GM13977 (cell line): ENCODE measurements at regions not wholly inside any gene's neighbourhood (a gene's known extent, or its start where the extent isn't known, plus 50 kb on each side); places are given as distances from the start of the nearest gene placed in this dataset.

Experiments
- DNase-seq: peaks from one replicate; pipeline ENCODE4 v3.0.0; 2012; ENCODE audit warnings: low spot score
- CTCF ChIP-seq: IDR thresholded peaks from 2 replicates; pipeline ENCODE4 v1.5.1; 2012; ENCODE audit warnings: mild to moderate bottlenecking, control low read depth; ENCODE audit not compliant: insufficient read depth; ENCODE audit errors: extremely low read depth, missing control alignments
- in situ Hi-C: fragments of 300-500 bp; cut with MboI; formaldehyde crosslinking; loops from one replicate; pipeline ENCODE4 v1.12.0; 2022; ENCODE audit warnings: low sequenced_read_pairs, low pct_unique_long_range_greater_than_20kb, mixed read lengths, inconsistent platforms; ENCODE audit not compliant: unreplicated experiment

GRCh38 chr4:128513664-128514484, 226.3 kb upstream of the PGRMC2 start:
- no peak for DNase-seq
- no peak for TF ChIP-seq CTCF
- in situ Hi-C loops = no loop called here

GRCh38 chr4:128512767-128513322, 225.2 kb upstream of the PGRMC2 start:
- no peak for TF ChIP-seq CTCF
- no peak for DNase-seq
- in situ Hi-C loops = no loop called here

- no peak for TF ChIP-seq CTCF
- in situ Hi-C loops = no loop called here
- no peak for DNase-seq
Observed at GRCh38 chr4:128512161-128512560, 224.5 kb upstream of the PGRMC2 start.

- TF ChIP-seq CTCF = no peak
- in situ Hi-C loops = no loop called here
- DNase-seq = no peak
Observed at GRCh38 chr4:128510850-128511249, 223.2 kb upstream of the PGRMC2 start.

- in situ Hi-C loops = no loop called here
- no peak for TF ChIP-seq CTCF
- no peak for DNase-seq
Observed at GRCh38 chr4:128502818-128503527, 215.4 kb upstream of the PGRMC2 start.

GRCh38 chr4:128501239-128501638, 213.6 kb upstream of the PGRMC2 start:
- in situ Hi-C loops = no loop called here
- DNase-seq = no peak
- no peak for TF ChIP-seq CTCF
